Trophoblast cell (in vitro differentiated cells and primary cell): ENCODE measurements at regions not wholly inside any gene's neighbourhood (a gene's known extent, or its start where the extent isn't known, plus 50 kb on each side); places are given as distances from the start of the nearest gene placed in this dataset.

ENCODE experiments used
- DNase-seq, 2 donors: peaks; one replicate each; pipeline ENCODE4 v3.0.0-alpha.2; 2016
- H2AFZ ChIP-seq: 2 replicates; pipeline ENCODE4 v1.6.1; 2013; ENCODE audit warnings: low read length, moderate library complexity, mild to moderate bottlenecking; ENCODE audit not compliant: insufficient read depth, poor library complexity
- H2AK5ac ChIP-seq: 2 replicates; pipeline ENCODE4 v1.6.1; 2013; ENCODE audit warnings: mild to moderate bottlenecking, low read length
- H2BK120ac ChIP-seq: 2 replicates; pipeline ENCODE4 v1.6.1; 2013; ENCODE audit warnings: low read length, mild to moderate bottlenecking, moderate library complexity; ENCODE audit not compliant: insufficient read depth, poor library complexity
- H2BK12ac ChIP-seq: 2 replicates; pipeline ENCODE4 v1.6.1; 2013; ENCODE audit warnings: mild to moderate bottlenecking, low read length, moderate library complexity
- H2BK5ac ChIP-seq: 2 replicates; pipeline ENCODE4 v1.6.1; 2013; ENCODE audit warnings: low read length, low read depth, moderate library complexity, mild to moderate bottlenecking; ENCODE audit not compliant: poor library complexity
- H3K14ac ChIP-seq: 2 replicates; pipeline ENCODE4 v1.6.1; 2013; ENCODE audit warnings: mild to moderate bottlenecking, low read length
- H3K18ac ChIP-seq: 2 replicates; pipeline ENCODE4 v1.6.1; 2013; ENCODE audit warnings: mild to moderate bottlenecking, low read length
- H3K23ac ChIP-seq: 2 replicates; pipeline ENCODE4 v1.6.1; 2013; ENCODE audit warnings: low read length
- H3K27ac ChIP-seq: 2 replicates; pipeline ENCODE4 v1.5.1; 2013; ENCODE audit warnings: low read depth, mild to moderate bottlenecking, inconsistent platforms, low read length, moderate library complexity
- H3K27me3 ChIP-seq: 2 replicates; pipeline ENCODE4 v1.6.1; 2013; ENCODE audit warnings: inconsistent platforms, mild to moderate bottlenecking, low read length, moderate library complexity; ENCODE audit not compliant: insufficient read depth
- H3K36me3 ChIP-seq, 2 experiments: 1 replicate in 1 of 2; 2 replicates in 1 of 2; pipeline ENCODE4 v1.6.1; 2013; ENCODE audit warnings: low read length in 2 of 2, mild to moderate bottlenecking in 2 of 2, moderate library complexity in 1 of 2; ENCODE audit not compliant: insufficient read depth in 2 of 2, control insufficient read depth in 1 of 2
- H3K4ac ChIP-seq: 2 replicates; pipeline ENCODE4 v1.6.1; 2013; ENCODE audit warnings: low read depth, mild to moderate bottlenecking, low read length, moderate library complexity
- H3K4me1 ChIP-seq, 2 experiments: 1 replicate in 1 of 2; 2 replicates in 1 of 2; pipeline ENCODE4 v1.6.1; 2013; ENCODE audit warnings: low read length in 2 of 2, mild to moderate bottlenecking in 2 of 2, moderate library complexity in 1 of 2; ENCODE audit not compliant: insufficient read depth in 2 of 2, control insufficient read depth in 1 of 2
- H3K4me2 ChIP-seq: 2 replicates; pipeline ENCODE4 v1.6.1; 2013; ENCODE audit warnings: inconsistent platforms, mild to moderate bottlenecking, low read length, moderate library complexity
- H3K4me3 ChIP-seq: 2 replicates; pipeline ENCODE4 v1.5.1; 2013; ENCODE audit warnings: mild to moderate bottlenecking, low read depth, low read length, inconsistent platforms
- H3K79me1 ChIP-seq: one replicate; pipeline ENCODE4 v1.6.1; 2013; ENCODE audit warnings: low read length
- H3K79me2 ChIP-seq: 2 replicates; pipeline ENCODE4 v1.6.1; 2013; ENCODE audit warnings: low read length, mild to moderate bottlenecking; ENCODE audit not compliant: control insufficient read depth, insufficient read depth, poor library complexity
- H3K9ac ChIP-seq: 2 replicates; pipeline ENCODE4 v1.6.1; 2013; ENCODE audit warnings: mild to moderate bottlenecking, low read length
- H3K9me3 ChIP-seq: 2 replicates; pipeline ENCODE4 v1.6.1; 2013; ENCODE audit warnings: low read depth, mild to moderate bottlenecking, control low read depth, inconsistent platforms, low read length; ENCODE audit not compliant: insufficient read depth
- H4K12ac ChIP-seq: 2 replicates; pipeline ENCODE4 v1.6.1; 2013; ENCODE audit warnings: low read depth, mild to moderate bottlenecking, low read length, moderate library complexity
- H4K8ac ChIP-seq: 2 replicates; pipeline ENCODE4 v1.6.1; 2013; ENCODE audit warnings: low read depth, mild to moderate bottlenecking, low read length, moderate library complexity
- H4K91ac ChIP-seq: one replicate; pipeline ENCODE4 v1.6.1; 2013; ENCODE audit warnings: low read depth, mild to moderate bottlenecking, low read length, moderate library complexity
- WGBS: extraction: QIAGEN DNeasy Blood & Tissue Kit; methylation state at CpG from one replicate; pipeline ENCODE4 v1.1.7; 2013; ENCODE audit warnings: missing lambda C conversion rate; ENCODE audit not compliant: insufficient read length, insufficient coverage; ENCODE audit errors: extremely low coverage; 5-methylcytosine and 5-hydroxymethylcytosine counted together

GRCh38 chr17:28255616-28256015 lies 63.4 kb upstream of the TMEM97 start:
- Histone ChIP-seq H4K91ac (no peak overlapping the region), H3K79me1 (peaks cover 5% of the 10 kb centered on the region), H3K14ac (peak overlapping the region; percentile 20), H3K4ac (no peak overlapping the region), H2BK120ac (peak overlapping the region; percentile 20), H3K9ac (no peak overlapping the region), H2AFZ (no peak overlapping the region), H3K36me3 (no peaks in the 10 kb centered on the region), H3K4me2 (no peak overlapping the region), H3K27ac (no peak overlapping the region), H3K4me1 (peaks cover 2 to 10% of the 10 kb centered on the region in 2 experiments), H2AK5ac (peak overlapping the region; percentile 52), H2BK5ac (no peak overlapping the region), H3K79me2 (no peaks in the 10 kb centered on the region), H4K12ac (no peak overlapping the region), H3K9me3 (peaks cover 4% of the 10 kb centered on the region), H3K23ac (no peak overlapping the region), H3K27me3 (no peaks in the 10 kb centered on the region), H2BK12ac (peak overlapping the region; percentile 45), H4K8ac (no peak overlapping the region), H3K18ac (no peak overlapping the region), H3K4me3 (no peak overlapping the region)
- no peak for DNase-seq
- no CpG with 5 or more reads among the region's 4 CpGs for WGBS

DNA sequence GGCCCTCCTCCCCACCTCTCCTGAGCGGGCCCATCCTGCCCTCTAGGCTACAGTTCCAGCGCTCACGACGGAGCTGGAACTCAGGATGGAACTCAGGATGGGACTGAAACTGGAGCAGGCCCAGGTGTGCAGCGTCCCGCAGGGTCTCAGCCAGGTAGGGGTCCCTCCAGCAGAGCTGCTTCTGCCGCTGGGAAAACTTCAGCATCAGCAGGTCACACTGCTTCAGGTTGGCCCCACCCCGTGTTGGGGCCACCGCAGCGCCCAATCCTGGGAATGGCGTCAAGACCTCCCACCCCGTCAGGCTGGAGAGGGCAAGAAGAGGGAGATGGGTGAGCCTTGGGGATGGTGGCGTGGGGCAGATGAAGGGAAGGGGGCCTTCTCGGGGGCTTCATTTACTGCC lies 62.6 kb upstream of the TMEM97 start:
- H3K27me3 ChIP-seq: no peaks in the 10 kb centered on the region
- WGBS: no CpG with 5 or more reads among the region's 14 CpGs

GRCh38 chr17:28256881-28257280 lies 62.1 kb upstream of the TMEM97 start:
- no peak overlapping the region for H3K4ac ChIP-seq
- no peaks in the 10 kb centered on the region for H3K79me2 ChIP-seq
- no peaks in the 10 kb centered on the region for H3K9me3 ChIP-seq
- no CpG with 5 or more reads among the region's 7 CpGs for WGBS
- no peaks in the 10 kb centered on the region for H3K36me3 ChIP-seq
- H4K12ac ChIP-seq: no peak overlapping the region
- peak; percentile 57 to 88 for DNase-seq
- H2BK12ac ChIP-seq: no peak overlapping the region
- no peaks in the 10 kb centered on the region for H3K27me3 ChIP-seq
- no peak overlapping the region for H2BK120ac ChIP-seq
- H2BK5ac ChIP-seq: no peak overlapping the region
- H3K4me3 ChIP-seq: no peak overlapping the region
- H3K9ac ChIP-seq: no peak overlapping the region
- H3K18ac ChIP-seq: no peak overlapping the region
- H4K8ac ChIP-seq: no peak overlapping the region
- H3K27ac ChIP-seq: no peak overlapping the region
- no peak overlapping the region for H4K91ac ChIP-seq
- H2AFZ ChIP-seq: no peak overlapping the region
- peaks cover 2 to 7% of the 10 kb centered on the region in 2 experiments for H3K4me1 ChIP-seq
- no peak overlapping the region for H3K14ac ChIP-seq
- H3K4me2 ChIP-seq: no peak overlapping the region
- H3K23ac ChIP-seq: no peak overlapping the region
- peaks cover 3% of the 10 kb centered on the region for H3K79me1 ChIP-seq
- H2AK5ac ChIP-seq: no peak overlapping the region

More for the DNA sequence above, 62.6 kb upstream of the TMEM97 start:
- no peak overlapping the region for H2BK120ac ChIP-seq
- no peak overlapping the region for H3K14ac ChIP-seq
- H4K91ac ChIP-seq: no peak overlapping the region
- no peak overlapping the region for H4K8ac ChIP-seq
- H3K23ac ChIP-seq: no peak overlapping the region
- peak overlapping the region; percentile 71 for H2AK5ac ChIP-seq
- no peak overlapping the region for H3K9ac ChIP-seq
- peaks cover 2 to 9% of the 10 kb centered on the region in 2 experiments for H3K4me1 ChIP-seq
- H3K27ac ChIP-seq: no peak overlapping the region
- H3K18ac ChIP-seq: no peak overlapping the region
- no peak overlapping the region for H4K12ac ChIP-seq
- peaks cover 1% of the 10 kb centered on the region for H3K9me3 ChIP-seq
- H3K36me3 ChIP-seq: no peaks in the 10 kb centered on the region
- H3K79me2 ChIP-seq: no peaks in the 10 kb centered on the region
- no peak overlapping the region for H2BK5ac ChIP-seq
- H3K4ac ChIP-seq: no peak overlapping the region
- no peak for DNase-seq
- H2AFZ ChIP-seq: no peak overlapping the region
- H3K79me1 ChIP-seq: peaks cover 4% of the 10 kb centered on the region
- H3K4me2 ChIP-seq: no peak overlapping the region
- no peak overlapping the region for H3K4me3 ChIP-seq
- peak overlapping the region; percentile 82 for H2BK12ac ChIP-seq

GRCh38 chr17:28258347-28258887 lies 60.6 kb upstream of the TMEM97 start:
- Histone ChIP-seq H3K9ac (no peak overlapping the region), H3K4ac (no peak overlapping the region), H3K4me1 (peaks cover under 1 to 5% of the 10 kb centered on the region in 2 experiments), H3K79me1 (peaks cover 1% of the 10 kb centered on the region), H3K4me2 (no peak overlapping the region), H3K9me3 (no peaks in the 10 kb centered on the region), H3K36me3 (no peaks in the 10 kb centered on the region), H2BK5ac (no peak overlapping the region), H4K91ac (no peak overlapping the region), H3K27ac (no peak overlapping the region), H4K8ac (no peak overlapping the region), H3K4me3 (no peak overlapping the region), H3K27me3 (no peaks in the 10 kb centered on the region), H3K18ac (no peak overlapping the region), H2BK12ac (no peak overlapping the region), H3K79me2 (no peaks in the 10 kb centered on the region), H4K12ac (no peak overlapping the region), H2AFZ (no peak overlapping the region), H2BK120ac (no peak overlapping the region), H3K14ac (no peak overlapping the region), H2AK5ac (no peak overlapping the region), H3K23ac (no peak overlapping the region)
- WGBS: no CpG with 5 or more reads among the region's 5 CpGs
- no peak for DNase-seq
